ENCODE measurements at regions not wholly inside any gene's neighbourhood (a gene's known extent, or its start where the extent isn't known, plus 50 kb on each side); places are given as distances from the start of the nearest gene placed in this dataset.
"Not testable (repeated sequence)": the region's sequence is repeated elsewhere in the genome, so short reads cannot be mapped to it uniquely, and the experiment has no call there.

DNA sequence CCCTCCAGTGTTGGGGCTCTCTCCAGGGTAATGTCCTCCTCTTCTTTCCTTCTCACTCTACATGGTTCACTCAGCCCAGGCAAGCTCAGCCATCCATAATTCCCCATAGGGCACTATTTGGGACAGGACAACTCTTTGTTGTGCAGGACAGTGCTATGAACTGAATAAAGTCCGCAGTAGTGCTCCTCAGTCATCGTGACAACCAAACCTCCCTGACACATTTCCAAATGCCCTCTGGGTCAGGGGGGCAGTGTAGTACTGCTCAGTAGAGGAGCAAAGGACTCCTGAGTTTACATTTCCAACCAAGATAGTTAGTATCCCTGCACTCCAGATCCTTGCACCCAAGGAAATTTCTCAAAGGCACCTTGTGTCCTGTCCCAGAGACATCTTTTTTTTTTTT lies 97.4 kb upstream of the TERB2 start:
- TF ChIP-seq, protein P1, sequence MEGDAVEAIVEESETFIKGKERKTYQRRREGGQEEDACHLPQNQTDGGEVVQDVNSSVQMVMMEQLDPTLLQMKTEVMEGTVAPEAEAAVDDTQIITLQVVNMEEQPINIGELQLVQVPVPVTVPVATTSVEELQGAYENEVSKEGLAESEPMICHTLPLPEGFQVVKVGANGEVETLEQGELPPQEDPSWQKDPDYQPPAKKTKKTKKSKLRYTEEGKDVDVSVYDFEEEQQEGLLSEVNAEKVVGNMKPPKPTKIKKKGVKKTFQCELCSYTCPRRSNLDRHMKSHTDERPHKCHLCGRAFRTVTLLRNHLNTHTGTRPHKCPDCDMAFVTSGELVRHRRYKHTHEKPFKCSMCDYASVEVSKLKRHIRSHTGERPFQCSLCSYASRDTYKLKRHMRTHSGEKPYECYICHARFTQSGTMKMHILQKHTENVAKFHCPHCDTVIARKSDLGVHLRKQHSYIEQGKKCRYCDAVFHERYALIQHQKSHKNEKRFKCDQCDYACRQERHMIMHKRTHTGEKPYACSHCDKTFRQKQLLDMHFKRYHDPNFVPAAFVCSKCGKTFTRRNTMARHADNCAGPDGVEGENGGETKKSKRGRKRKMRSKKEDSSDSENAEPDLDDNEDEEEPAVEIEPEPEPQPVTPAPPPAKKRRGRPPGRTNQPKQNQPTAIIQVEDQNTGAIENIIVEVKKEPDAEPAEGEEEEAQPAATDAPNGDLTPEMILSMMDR (IDR thresholded peaks at IDR 0.05; ENCODE audit: poor library complexity), result not testable (repeated sequence)
- not testable (repeated sequence) for TF ChIP-seq EZH2phosphoT487 (IDR thresholded peaks at IDR 0.05; ENCODE audit: low read depth, severe bottlenecking, unreplicated experiment)
